ENCODE measurements at regions not wholly inside any gene's neighbourhood (a gene's known extent, or its start where the extent isn't known, plus 50 kb on each side); places are given as distances from the start of the nearest gene placed in this dataset.

- TF ChIP-seq RCOR1 (IDR thresholded peaks at IDR 0.05; ENCODE audit: low read length) (no peak), EZH2phosphoT487 (IDR thresholded peaks at IDR 0.05; ENCODE audit: borderline replicate concordance, low read depth) (no peak), POLR2AphosphoS5 (IDR thresholded peaks at IDR 0.05; ENCODE audit: low read depth, low read length) (no peak), SMC3 (IDR thresholded peaks at IDR 0.05; ENCODE audit: low read depth, low read length) (no peak), MAX (IDR thresholded peaks at IDR 0.05; ENCODE audit: low read depth) (no peak), NFIC (IDR thresholded peaks at IDR 0.05; ENCODE audit: borderline replicate concordance) (no peak), YY1 (IDR thresholded peaks at IDR 0.05; ENCODE audit: low read depth) (no peak), ELF1 (IDR thresholded peaks at IDR 0.05) (no peak), RXRA (IDR thresholded peaks at IDR 0.05; ENCODE audit: borderline replicate concordance, low read depth) (no peak), RAD21 (IDR thresholded peaks at IDR 0.05; ENCODE audit: low read length) (no peak)
- TF ChIP-seq, protein P1, sequence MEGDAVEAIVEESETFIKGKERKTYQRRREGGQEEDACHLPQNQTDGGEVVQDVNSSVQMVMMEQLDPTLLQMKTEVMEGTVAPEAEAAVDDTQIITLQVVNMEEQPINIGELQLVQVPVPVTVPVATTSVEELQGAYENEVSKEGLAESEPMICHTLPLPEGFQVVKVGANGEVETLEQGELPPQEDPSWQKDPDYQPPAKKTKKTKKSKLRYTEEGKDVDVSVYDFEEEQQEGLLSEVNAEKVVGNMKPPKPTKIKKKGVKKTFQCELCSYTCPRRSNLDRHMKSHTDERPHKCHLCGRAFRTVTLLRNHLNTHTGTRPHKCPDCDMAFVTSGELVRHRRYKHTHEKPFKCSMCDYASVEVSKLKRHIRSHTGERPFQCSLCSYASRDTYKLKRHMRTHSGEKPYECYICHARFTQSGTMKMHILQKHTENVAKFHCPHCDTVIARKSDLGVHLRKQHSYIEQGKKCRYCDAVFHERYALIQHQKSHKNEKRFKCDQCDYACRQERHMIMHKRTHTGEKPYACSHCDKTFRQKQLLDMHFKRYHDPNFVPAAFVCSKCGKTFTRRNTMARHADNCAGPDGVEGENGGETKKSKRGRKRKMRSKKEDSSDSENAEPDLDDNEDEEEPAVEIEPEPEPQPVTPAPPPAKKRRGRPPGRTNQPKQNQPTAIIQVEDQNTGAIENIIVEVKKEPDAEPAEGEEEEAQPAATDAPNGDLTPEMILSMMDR (IDR thresholded peaks at IDR 0.05): no peak
- TF ChIP-seq, protein P2, sequence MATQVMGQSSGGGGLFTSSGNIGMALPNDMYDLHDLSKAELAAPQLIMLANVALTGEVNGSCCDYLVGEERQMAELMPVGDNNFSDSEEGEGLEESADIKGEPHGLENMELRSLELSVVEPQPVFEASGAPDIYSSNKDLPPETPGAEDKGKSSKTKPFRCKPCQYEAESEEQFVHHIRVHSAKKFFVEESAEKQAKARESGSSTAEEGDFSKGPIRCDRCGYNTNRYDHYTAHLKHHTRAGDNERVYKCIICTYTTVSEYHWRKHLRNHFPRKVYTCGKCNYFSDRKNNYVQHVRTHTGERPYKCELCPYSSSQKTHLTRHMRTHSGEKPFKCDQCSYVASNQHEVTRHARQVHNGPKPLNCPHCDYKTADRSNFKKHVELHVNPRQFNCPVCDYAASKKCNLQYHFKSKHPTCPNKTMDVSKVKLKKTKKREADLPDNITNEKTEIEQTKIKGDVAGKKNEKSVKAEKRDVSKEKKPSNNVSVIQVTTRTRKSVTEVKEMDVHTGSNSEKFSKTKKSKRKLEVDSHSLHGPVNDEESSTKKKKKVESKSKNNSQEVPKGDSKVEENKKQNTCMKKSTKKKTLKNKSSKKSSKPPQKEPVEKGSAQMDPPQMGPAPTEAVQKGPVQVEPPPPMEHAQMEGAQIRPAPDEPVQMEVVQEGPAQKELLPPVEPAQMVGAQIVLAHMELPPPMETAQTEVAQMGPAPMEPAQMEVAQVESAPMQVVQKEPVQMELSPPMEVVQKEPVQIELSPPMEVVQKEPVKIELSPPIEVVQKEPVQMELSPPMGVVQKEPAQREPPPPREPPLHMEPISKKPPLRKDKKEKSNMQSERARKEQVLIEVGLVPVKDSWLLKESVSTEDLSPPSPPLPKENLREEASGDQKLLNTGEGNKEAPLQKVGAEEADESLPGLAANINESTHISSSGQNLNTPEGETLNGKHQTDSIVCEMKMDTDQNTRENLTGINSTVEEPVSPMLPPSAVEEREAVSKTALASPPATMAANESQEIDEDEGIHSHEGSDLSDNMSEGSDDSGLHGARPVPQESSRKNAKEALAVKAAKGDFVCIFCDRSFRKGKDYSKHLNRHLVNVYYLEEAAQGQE (IDR thresholded peaks at IDR 0.05; ENCODE audit: low read depth, low read length): no peak
- TF ChIP-seq, protein P3, sequence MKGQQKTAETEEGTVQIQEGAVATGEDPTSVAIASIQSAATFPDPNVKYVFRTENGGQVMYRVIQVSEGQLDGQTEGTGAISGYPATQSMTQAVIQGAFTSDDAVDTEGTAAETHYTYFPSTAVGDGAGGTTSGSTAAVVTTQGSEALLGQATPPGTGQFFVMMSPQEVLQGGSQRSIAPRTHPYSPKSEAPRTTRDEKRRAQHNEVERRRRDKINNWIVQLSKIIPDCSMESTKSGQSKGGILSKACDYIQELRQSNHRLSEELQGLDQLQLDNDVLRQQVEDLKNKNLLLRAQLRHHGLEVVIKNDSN (IDR thresholded peaks at IDR 0.05; ENCODE audit: borderline replicate concordance, low read depth): no peak
- TF ChIP-seq, protein P4, sequence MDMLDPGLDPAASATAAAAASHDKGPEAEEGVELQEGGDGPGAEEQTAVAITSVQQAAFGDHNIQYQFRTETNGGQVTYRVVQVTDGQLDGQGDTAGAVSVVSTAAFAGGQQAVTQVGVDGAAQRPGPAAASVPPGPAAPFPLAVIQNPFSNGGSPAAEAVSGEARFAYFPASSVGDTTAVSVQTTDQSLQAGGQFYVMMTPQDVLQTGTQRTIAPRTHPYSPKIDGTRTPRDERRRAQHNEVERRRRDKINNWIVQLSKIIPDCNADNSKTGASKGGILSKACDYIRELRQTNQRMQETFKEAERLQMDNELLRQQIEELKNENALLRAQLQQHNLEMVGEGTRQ (IDR thresholded peaks at IDR 0.05; ENCODE audit: borderline replicate concordance, low read depth, low read length): no peak
These were observed 82.3 kb upstream of the HUWE1 start for GRCh38 chrX:53768865-53769264.

Measured in SK-N-SH (cell line).